NCI-H1105 treated with DMSO at 0.1 percent for 48 hours (cell line): ENCODE measurements at regions not wholly inside any gene's neighbourhood (a gene's known extent, or its start where the extent isn't known, plus 50 kb on each side); places are given as distances from the start of the nearest gene placed in this dataset.
"Not testable (repeated sequence)": the region's sequence is repeated elsewhere in the genome, so short reads cannot be mapped to it uniquely, and the experiment has no call there.

ENCODE experiments used
- DNase-seq: peaks from one replicate; lab custom pipeline; 2025; lab: John Stamatoyannopoulos, UW

- DNase-seq, result no peak
These were observed 147.7 kb downstream of the COG6 start for GRCh38 chr13:39803156-39803555.

GRCh38 chr13:39803851-39804250 is 148.4 kb downstream of the COG6 start:
- DNase-seq, result no peak

- no peak for DNase-seq
These were observed 149.1 kb downstream of the COG6 start for GRCh38 chr13:39804332-39805210.

GRCh38 chr13:39809466-39809865 is 154.0 kb downstream of the COG6 start:
- no peak for DNase-seq

GRCh38 chr13:39810091-39810877 is 154.8 kb downstream of the COG6 start:
- no peak for DNase-seq

GRCh38 chr13:39811051-39811450 is 155.6 kb downstream of the COG6 start:
- DNase-seq, result no peak

GRCh38 chr13:39811696-39812095 is 156.2 kb downstream of the COG6 start:
- DNase-seq, result no peak

- DNase-seq, result no peak
These were observed 160.1 kb downstream of the COG6 start for GRCh38 chr13:39815345-39816111.

- no peak for DNase-seq
These were observed 161.5 kb downstream of the COG6 start for GRCh38 chr13:39816936-39817335.

- DNase-seq, result no peak
These were observed 163.5 kb downstream of the COG6 start for GRCh38 chr13:39818953-39819352.

- DNase-seq, result no peak
These were observed 165.1 kb downstream of the COG6 start for GRCh38 chr13:39820606-39821005.

GRCh38 chr13:39821977-39822376 is 166.5 kb downstream of the COG6 start:
- no peak for DNase-seq

- DNase-seq, result no peak
These were observed 167.0 kb downstream of the COG6 start for GRCh38 chr13:39822437-39822836.

GRCh38 chr13:39823063-39823713 is 167.7 kb downstream of the COG6 start:
- no peak for DNase-seq

- DNase-seq, result no peak
These were observed 170.4 kb downstream of the COG6 start for GRCh38 chr13:39825886-39826285.

GRCh38 chr13:39835253-39835652 is 179.8 kb downstream of the COG6 start:
- DNase-seq, result no peak

GRCh38 chr13:39836038-39836437 is 180.6 kb downstream of the COG6 start:
- no peak for DNase-seq

- not testable (repeated sequence) for DNase-seq
These were observed 182.4 kb downstream of the COG6 start for GRCh38 chr13:39837866-39838265.

GRCh38 chr13:39840201-39840600 is 184.7 kb downstream of the COG6 start:
- DNase-seq, result no peak

- no peak for DNase-seq
These were observed 191.9 kb downstream of the COG6 start for GRCh38 chr13:39847336-39847735.

- DNase-seq, result no peak
These were observed 199.8 kb downstream of the COG6 start for GRCh38 chr13:39855236-39855635.

GRCh38 chr13:39856714-39857113 is 201.3 kb downstream of the COG6 start:
- DNase-seq, result no peak
